ENCODE measurements at regions not wholly inside any gene's neighbourhood (a gene's known extent, or its start where the extent isn't known, plus 50 kb on each side); places are given as distances from the start of the nearest gene placed in this dataset.
A peak's percentile ranks its signal among the peaks of the same experiment; 100 is the strongest.
"Not testable (repeated sequence)": the region's sequence is repeated elsewhere in the genome, so short reads cannot be mapped to it uniquely, and the experiment has no call there.

- Mint-ChIP-seq H3K27ac (no peak overlapping the region), H3K4me1 (ENCODE audit: low read depth in 2 of 2) (no peaks in the 10 kb centered on the region), H3K4me3 (no peak overlapping the region), H3K36me3 (ENCODE audit: insufficient read depth) (no peaks in the 10 kb centered on the region), H3K27me3 (peaks cover 21 to 32% of the 10 kb centered on the region in 2 donors), H3K9me3 (no peaks in the 10 kb centered on the region)
- ATAC-seq (replicated peaks) (no peak), DNase-seq (no peak)
These were observed 68.5 kb downstream of the RBM11 start for GRCh38 chr21:14284481-14284880.

- not testable (repeated sequence) for H3K27ac Mint-ChIP-seq; ATAC-seq (replicated peaks); H3K36me3 Mint-ChIP-seq (ENCODE audit: insufficient read depth); H3K9me3 Mint-ChIP-seq; DNase-seq; H3K4me1 Mint-ChIP-seq (ENCODE audit: low read depth in 2 of 2)
- peaks cover 21 to 31% of the 10 kb centered on the region in 2 donors for H3K27me3 Mint-ChIP-seq
- peak overlapping the region in 1 of 2 donors; percentile 33 for H3K4me3 Mint-ChIP-seq
These were observed 65.4 kb downstream of the RBM11 start for GRCh38 chr21:14281188-14281900.

Measured in effector memory CD8-positive, alpha-beta T cell (primary cell).